ENCODE measurements at regions not wholly inside any gene's neighbourhood (a gene's known extent, or its start where the extent isn't known, plus 50 kb on each side); places are given as distances from the start of the nearest gene placed in this dataset.

DNA sequence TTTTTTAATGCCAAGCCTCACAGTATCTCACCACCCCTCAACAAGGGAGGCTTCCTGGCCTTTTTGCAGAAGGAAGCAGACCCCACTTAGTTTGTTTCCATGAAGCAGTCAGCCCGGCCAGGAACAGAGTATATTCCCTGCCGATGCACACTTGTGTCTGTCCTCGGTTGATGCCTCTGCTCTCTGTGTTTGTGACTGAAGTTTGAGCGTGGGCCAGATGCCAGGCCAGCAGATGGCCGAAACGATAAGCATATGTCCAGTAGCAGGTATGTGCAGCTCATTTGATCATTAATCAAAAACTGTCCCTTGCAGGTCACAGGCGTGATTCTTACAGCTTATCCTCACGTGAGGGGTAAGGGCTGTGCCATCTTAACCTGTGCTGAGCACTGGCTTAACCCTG lies 144.0 kb downstream of the IRS2 start:
- DNase-seq: no peak

DNA sequence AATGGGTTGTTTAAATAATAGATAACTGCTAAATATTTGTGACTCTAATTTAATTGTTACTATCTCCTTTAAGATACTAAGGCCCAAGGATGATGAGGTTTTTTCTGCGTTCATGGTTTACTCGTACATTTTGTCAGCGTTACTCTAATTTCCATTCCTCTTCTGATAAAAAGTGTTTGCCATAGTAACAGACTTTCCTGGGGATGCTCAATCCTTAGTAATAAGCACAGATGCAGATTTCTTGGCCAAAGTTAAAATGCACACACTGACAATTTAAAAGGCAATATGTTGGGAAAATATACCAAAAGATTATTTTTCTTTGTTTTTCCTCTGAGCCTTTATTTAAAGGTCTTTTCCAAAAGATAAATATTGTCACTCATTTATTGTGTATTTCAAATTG lies 149.6 kb downstream of the IRS2 start:
- DNase-seq: no peak

DNA sequence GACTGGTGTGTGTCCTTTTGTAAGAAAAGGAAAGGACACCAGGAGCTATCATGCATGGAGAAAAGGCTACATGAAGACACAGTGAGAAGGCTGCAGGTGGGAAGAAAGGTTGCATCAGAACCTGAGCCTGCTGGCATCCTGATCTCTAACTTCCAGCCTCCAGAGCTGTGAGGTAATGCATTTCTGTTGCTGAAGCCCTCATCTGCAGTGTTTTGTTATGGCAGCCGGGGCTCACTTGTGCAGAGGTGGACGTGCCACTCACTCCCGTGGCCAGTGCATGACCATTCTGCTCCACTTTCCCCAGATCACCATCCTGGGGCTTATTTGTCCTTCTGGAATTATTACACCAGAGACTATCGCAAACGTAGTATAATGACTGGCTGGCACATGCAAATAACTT lies 155.3 kb downstream of the IRS2 start:
- no peak for DNase-seq

DNA sequence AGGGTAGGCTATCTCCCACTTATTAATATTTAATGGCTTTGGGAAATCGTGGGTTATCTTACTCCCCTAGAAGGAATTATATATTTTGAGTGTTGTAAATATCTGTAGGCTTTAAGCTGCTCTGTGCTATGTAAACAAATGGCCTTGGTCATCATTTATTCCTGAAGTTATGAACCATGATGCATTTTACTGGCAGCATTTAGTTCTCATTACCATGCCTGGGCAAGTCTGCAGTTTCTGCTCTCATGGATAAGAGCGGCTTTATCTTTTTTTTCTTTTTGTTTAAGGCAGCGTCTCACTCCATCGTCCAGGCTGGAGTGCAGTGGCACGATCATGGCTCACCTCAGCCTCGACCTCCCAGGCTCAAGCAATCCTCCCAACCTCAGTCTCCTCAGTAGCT lies 156.1 kb downstream of the IRS2 start:
- DNase-seq: no peak

DNA sequence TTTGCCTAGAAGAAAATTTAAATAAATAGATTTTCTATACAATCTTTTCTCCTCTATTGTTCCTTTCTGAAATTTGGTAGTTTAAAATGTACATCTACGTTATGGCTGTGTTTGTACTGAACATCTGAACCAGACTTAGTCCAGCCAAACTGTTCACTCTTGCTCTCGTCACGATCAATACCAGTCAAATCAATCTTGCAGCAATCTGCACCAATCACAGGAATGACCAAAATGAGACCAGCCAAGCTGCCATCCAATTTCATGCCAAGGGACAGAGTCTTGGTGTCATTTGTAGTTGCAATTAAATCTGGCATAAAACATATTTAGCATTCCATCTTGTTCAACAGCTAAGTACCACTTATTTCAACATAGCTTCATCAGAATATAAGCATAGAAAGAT lies 156.6 kb downstream of the IRS2 start:
- no peak for DNase-seq

DNA sequence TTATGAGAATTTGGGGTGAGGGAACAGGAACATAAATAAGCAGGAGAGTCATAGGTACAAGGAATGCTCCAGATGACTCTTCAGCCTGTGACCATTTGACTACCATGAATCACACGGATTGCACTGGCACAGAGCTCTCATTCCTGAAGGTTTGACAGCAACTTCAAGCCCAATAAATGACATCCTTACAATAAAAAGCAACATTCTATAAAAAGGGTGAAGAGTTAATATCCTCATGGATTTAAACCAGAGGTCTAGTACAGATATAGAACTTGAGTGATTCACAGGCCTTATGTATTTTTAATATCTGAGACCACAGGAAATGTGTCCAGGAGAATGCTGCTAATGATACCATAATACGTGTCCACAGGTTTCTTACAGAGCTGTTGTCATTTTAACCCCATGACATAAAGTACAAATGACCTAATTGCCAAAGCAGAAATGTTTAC lies 158.1 kb downstream of the IRS2 start:
- DNase-seq: no peak

DNA sequence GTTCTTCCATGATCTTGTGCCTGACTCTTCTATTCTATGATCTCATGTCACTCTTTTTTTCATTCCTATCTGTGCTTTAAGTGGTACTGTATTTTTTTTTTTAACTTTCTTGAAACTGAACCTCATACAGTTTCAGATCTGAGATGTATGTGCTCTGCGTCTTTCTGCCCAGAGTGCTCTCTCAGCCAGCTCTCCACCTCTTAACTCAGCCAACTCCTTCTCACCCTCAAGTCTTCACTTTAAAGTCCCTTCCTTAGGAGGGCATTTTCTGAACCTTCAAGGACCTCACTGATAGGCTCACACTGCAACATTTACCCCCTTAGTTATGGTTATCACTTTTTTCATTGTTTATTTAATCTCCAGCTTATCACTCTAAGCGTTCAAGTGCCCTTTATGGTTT lies 158.7 kb downstream of the IRS2 start:
- DNase-seq: no peak

DNA sequence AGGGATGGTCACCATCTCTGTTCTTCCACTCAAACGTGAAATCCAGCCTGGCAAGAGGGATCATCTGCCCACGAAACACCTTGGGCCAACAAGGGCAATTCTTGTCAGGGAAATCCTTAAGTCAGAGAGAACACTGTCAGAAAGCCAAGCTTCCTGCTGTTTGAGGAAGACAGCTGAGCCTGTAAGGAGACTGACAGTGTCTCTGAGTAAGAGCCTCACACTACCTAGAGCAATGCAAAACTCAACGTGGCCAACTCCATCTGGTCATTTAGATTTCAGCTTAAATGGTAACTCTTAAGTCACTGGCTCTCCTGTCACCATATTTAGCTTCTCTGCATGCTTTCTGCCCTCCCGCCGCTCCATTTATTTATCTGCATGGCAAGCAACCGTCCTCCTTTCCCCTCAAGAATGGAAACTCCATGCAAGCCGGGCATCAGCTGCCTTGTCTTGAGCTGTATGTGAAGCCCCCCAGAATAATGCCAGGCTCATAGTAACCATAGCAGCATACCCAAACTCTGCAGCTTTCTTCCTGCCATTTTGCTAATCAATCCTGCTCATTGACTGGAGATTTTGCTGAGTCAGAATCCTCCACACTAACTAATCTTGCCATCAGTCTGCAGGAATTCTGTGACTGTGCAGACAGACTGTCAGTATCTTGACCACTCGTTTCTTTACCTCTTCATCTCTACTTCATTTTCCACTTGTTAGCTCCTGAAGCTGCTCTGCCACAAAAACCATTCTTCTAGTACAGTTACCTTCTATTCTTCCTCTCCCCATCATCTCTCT lies 159.8 kb downstream of the IRS2 start:
- no peak for DNase-seq

DNA sequence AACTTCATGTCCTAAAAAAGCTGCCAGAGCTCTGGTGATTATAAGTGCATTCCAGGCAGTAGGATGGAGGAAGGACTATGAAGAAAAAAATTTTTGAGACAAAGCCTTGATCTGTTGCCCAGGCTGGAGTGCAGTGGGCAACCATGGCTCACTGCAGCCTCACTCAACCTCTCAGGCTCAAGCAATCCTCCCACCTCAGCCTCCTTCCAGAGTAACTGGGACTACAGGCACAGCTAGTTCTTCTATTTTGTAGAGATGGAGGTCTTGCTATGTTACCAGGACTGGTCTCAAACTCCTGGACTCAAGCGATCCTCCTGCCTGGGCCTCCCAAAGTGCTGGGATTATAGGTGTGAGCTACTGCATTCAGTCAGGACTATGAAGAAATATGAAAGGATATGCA lies 161.2 kb downstream of the IRS2 start:
- DNase-seq: no peak

DNA sequence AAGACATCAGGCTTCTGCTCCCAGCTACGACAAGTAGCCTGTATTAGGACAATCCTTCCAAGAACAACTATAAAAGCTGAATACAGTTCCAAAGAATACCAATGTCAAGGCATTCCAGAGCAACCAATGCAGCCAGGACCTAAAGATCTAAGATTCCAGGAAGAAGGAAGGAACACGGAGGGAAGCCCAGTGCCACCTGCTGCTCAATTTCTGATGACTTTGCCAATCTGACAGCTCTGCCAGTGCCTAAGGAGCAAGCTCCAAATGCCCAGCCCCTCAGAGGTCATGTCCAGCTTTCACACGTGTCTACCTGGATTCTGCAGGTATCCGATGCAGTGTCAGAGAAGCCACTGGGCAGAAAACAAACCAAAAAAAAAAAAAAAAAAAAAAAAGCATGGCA lies 164.4 kb downstream of the IRS2 start:
- DNase-seq: no peak

DNA sequence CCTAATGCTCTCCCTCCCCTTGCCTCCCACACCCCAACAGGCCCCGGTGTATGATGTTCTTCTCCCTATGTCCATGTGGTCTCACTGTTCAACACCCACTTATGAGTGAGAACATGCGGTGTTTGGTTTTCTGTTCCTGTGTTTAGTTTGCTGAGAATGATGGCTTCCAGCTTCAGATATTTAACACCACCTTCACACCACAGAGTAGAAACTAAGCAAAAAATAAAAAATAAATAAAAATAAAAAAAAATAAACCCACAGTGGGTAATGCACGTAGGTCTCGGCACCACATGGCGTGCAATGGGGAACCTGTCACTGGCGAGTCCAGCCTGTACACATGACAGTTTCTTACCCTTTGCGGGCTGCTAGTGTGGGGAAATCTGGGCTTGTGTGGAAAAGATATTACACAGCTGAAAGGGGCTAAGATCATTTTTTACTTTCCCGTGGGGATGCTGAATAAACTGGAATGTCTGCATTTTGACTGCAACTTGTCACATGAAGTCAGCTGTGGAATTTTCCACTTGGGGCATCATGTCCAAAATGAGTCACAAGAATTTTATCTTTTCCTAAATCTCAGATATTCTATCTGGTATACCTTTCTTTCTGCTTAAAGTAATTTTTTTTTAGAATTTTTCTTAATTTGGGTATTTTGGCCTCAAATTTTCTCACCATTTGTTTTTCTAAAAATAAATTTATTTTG lies 170.5 kb downstream of the IRS2 start:
- DNase-seq: no peak

DNA sequence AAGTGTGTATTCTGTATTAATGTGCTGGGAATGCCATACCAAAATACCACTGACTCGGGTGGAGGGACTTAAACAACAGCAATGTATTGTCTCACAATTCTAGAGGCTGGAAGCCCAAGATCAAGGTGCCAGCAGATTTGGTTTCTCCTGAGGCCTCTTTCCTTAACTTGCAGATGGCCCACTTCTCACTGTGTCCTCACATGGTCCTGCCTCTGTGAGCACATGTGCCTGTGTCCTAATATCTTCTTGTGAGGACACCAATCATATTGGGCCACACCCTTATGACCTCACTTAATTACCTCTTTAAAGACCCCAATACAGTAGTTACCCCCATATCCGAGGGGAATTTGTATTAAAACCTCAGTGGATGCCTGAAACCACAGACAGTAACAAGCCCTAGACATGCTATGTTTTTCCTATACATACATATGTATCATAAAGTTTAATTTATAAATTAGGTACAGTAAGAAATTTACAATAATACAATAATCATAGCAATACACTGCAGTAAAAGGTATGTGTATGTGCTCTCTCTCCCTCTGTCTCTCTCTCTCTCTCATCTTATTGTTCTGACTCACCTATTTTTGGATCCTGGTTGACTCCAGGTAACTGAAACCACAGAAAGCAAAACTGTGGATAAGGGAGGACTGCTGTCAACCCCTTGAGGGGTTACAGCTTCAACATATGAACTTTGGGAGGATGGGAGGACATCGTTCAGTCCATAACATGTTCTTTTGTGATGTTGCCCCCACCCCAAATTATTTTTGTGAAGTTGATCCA lies 174.3 kb downstream of the IRS2 start:
- no peak for DNase-seq

DNA sequence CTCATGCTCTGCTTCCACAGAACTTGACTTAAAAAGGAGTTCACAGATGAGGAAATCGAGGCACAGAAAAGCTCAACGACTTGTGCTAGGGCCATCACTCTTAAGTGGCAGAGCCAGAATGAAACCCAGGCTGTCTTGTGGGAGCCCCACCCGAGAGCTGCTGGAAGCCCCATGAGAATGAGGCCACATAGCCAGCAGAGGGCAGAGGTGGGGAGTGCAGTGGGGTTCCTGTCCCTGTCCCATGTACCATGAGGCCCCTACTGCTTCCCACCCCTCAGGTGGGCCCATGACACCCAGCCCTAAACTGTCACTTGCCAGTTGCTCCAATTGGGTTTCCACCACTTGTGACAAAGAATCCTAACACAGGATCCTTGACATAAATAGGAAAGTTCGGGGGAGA lies 175.9 kb downstream of the IRS2 start:
- no peak for DNase-seq

DNA sequence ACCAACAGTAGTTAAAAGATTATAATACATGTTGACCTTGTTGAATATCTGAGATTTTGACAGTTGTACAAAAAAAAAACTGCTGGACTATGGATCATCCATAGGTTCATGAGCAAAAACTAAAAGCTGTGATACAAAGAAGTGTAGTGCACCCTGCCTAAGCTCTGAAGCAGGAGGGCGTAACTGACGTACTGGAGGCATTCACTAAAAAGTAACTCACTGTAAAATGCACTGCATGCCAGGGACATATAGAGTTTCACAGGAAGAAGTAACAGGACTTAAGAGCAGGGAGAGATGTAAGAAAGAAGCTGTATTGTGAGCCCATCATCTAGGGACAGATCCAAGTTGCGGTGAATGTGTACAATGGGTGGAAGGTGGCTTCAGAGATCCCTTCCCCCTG lies 177.9 kb downstream of the IRS2 start:
- no peak for DNase-seq

DNA sequence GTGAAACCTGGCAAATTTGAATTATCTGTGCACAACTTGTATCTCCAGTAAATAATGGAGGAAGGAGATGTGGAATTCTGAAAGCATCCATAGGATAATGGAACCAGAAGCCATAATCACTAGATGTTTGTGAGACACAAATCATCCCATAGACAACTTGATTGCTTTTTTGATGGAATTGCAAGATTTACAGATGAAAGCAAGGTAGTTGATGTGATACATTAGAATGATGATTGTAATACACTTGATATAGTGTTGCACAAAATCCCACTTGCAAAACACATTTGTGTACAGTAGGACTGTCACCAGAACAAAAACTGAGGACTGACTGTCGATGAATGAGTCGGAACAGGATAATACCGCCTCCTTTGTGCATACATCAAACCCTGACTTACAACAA lies 178.3 kb downstream of the IRS2 start:
- no peak for DNase-seq

DNA sequence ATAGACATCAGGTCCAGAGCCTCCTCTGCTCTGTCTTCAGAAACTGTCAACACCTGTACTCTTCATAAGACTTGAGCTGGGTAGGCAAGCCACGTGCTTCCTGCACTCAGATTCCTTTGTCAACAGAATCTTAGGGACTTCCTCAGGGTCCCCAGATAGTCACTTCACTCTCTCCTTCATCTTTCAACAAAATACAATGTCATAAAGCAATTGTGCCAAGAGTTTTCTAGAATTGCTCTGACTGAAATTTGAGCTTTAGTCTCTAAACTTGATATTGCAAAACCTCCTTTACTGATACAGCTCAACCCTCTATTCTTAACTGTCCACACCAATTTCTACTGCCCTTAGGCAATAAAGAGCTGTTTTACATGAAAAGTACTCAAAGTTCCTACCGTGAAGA lies 179.9 kb downstream of the IRS2 start:
- no peak for DNase-seq

DNA sequence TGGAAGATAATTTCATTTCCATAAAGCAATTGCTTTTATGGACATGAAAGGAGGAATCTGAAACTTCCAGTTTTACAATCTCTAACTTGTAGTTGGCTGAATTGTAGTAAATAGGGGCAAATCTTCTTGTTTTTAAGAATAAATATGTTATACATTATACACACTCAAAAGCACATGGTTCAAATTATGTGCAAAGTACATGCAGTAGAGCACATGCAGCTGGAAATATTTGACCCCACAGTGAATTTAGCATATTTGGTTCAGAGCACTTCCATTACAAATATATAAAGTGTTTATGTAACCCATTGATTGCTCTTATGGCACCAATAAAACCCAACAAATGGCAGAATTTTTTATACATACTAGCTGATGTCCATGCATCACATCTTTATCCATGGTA lies 180.5 kb downstream of the IRS2 start:
- DNase-seq: no peak

DNA sequence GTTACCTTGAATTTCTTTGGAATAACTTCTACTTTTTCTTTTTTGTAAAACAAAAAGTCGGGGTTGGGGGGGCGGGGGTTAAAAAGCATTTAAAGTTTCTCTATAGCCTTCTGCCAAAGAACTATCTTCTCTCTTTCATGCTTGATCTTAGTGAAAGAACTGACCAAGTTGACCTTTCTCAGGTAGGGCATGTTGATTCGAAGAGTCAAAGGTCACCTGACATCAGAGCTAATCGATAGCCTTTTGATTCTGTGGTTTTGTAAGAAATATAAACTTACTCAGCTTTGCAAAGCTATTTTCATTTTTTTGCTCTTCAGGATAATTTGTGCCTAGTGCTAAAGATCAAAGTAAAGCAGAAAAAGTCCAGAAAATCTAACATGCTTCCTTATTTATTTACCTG lies 181.5 kb downstream of the IRS2 start:
- DNase-seq: no peak

DNA sequence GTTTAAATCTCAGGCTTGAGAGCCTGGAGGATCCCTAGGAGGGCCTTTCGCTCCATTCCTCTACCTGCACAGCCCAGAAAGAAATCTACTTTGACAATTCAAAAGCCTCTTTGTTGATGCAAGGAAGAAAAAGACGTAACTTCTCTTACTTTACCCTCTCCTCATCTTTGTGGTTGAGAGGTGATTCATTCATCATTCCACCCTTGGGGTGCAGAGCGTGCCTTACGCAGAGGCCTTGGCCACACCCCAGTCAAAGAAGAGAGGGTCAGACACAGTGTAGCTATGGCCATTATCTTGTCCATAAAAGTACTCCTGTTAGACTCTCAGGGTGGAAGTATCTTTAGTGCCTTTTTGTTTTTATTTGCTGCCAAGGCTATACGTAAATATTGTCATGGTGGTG lies 184.0 kb downstream of the IRS2 start:
- no peak for DNase-seq

DNA sequence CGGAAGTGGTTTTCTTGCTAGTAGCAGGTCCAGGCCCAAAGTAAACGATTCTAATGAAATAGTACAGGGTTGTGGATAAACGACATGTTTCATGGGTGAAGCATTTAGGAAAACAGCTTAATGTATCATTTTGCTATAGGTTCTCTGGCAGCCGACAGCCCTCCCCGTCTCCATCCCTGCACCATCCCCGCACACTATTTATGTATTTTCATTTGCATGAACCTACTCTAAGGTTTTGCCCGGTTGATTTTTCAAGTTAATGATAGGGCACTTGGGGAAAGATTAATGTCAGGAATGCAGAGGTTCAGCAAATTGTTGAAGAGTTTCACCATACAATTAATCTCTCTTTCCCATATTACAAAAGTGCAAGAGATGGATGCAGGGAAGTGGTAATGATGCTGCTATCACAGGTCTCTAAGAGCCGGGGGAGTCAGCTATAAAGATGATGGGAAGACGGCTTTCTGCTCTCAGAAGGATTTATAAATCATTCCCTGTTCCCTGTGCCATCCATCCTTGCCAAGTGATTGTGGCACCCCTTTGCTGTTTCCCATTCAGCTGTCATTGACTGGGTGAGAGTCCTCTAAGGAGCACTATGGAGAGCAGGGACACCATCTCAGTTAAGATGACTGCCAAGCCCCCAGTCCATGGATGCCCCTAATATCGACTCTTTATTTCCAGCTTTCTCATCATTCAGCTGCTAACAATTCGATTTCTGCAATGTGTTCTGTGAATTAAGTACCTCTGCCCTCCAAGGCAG lies 186.3 kb downstream of the IRS2 start:
- DNase-seq: no peak

DNA sequence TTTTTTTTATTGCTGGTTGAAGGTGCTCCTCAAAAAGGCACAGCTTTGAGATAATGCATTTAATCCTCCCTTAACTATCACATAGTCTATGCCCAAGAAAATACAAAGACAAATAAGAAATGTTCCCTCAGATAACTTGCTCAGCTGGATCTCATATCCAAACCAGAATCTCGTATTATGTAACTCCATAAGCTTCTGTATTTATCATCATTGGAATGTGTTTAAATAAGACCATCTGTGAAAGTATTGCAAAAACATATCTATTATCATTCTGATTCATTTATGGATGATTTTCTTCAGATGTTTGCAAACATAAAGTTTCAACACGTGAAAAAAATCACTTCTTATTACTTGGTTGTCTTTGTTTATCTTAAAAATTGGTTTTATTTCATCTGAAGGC lies 190.9 kb downstream of the IRS2 start:
- no peak for DNase-seq

DNA sequence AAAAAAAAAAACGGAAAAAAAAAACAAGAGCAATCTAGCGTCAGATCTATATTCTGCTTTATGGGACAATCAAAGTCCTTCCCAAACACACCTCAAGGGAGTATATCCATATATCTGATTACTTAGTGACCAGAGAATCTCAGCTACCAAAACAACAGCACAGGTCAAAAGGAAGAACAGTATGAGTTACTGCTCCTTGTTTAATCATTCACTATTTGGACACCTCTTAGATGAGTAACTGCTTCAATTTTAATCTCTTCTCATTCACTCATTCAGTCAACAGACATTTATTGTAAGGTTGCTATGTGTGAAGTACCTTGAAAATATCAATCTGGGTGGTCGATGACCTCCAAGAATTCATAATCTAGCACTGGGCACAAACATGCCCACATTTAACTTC lies 193.2 kb downstream of the IRS2 start:
- DNase-seq: no peak

DNA sequence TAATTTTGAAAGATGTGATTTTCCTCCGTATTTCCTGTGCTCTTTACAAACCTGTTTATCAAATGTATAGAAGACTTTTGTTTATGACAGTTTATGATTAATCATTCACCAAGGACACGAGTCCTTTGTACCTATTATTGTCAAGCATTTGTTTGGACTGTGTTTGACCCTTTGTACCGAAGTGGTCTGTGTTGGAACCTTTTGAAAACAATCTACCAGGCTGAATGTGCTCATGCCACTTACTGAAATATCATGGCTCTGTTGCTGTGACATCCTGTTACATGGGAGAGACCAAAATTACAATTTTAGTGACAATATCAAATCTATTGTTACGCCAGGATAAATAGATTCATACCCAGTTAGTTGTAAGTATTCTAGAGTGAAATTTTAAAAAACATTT lies 193.6 kb downstream of the IRS2 start:
- DNase-seq: no peak

Data from NCI-H1105 treated with DMSO at 0.1 percent for 48 hours (cell line).